Adrenal gland (tissue), 5 donors: ENCODE measurements at regions not wholly inside any gene's neighbourhood (a gene's known extent, or its start where the extent isn't known, plus 50 kb on each side); places are given as distances from the start of the nearest gene placed in this dataset.

Source experiments
- POLR2A ChIP-seq, 2 donors: fragments of 450-650 bp; IDR thresholded peaks; one replicate each; pipeline ENCODE4 v1.6.1; 2017; ENCODE audit warnings: antibody characterized with exemption in 2 of 2, mild to moderate bottlenecking in 2 of 2, moderate library complexity in 1 of 2
- TF ChIP-seq, protein P1 (sequence below), 6 experiments: fragments of 450-650 bp in 4 of 6; fragments of 200-600 bp in 2 of 6; sonication (generic) in 1 of 6; IDR thresholded peaks; 1 replicate in 5 of 6; 2 replicates in 1 of 6; pipeline versions ENCODE4 v1.5.1 to v1.8.0; 2016 to 2021; ENCODE audit warnings: antibody characterized with exemption in 6 of 6, mild to moderate bottlenecking in 2 of 6, moderate library complexity in 1 of 6
- donor health status: DM: no; HTN: no; CAD: no.

GRCh38 chr2:728165-728564 is 51.0 kb upstream of the TMEM18 start:
- TF ChIP-seq, protein P1, sequence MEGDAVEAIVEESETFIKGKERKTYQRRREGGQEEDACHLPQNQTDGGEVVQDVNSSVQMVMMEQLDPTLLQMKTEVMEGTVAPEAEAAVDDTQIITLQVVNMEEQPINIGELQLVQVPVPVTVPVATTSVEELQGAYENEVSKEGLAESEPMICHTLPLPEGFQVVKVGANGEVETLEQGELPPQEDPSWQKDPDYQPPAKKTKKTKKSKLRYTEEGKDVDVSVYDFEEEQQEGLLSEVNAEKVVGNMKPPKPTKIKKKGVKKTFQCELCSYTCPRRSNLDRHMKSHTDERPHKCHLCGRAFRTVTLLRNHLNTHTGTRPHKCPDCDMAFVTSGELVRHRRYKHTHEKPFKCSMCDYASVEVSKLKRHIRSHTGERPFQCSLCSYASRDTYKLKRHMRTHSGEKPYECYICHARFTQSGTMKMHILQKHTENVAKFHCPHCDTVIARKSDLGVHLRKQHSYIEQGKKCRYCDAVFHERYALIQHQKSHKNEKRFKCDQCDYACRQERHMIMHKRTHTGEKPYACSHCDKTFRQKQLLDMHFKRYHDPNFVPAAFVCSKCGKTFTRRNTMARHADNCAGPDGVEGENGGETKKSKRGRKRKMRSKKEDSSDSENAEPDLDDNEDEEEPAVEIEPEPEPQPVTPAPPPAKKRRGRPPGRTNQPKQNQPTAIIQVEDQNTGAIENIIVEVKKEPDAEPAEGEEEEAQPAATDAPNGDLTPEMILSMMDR (IDR thresholded peaks at IDR 0.05), result no peak
- TF ChIP-seq POLR2A (IDR thresholded peaks at IDR 0.05), result no peak
